ENCODE measurements at regions not wholly inside any gene's neighbourhood (a gene's known extent, or its start where the extent isn't known, plus 50 kb on each side); places are given as distances from the start of the nearest gene placed in this dataset.

- DNase-seq (ENCODE audit: low spot score): no peak
Observed at GRCh38 chr7:137172105-137172590, 171.4 kb downstream of the PTN start.

GRCh38 chr7:137169282-137169698 lies 174.2 kb downstream of the PTN start:
- DNase-seq (ENCODE audit: low spot score): peak; percentile 69

GRCh38 chr7:137167609-137168008 lies 175.9 kb downstream of the PTN start:
- DNase-seq (ENCODE audit: low spot score): no peak

- no peak for DNase-seq (ENCODE audit: low spot score)
Observed at GRCh38 chr7:137166363-137166762, 177.2 kb downstream of the PTN start.

GRCh38 chr7:137165786-137166185 lies 177.7 kb downstream of the PTN start:
- no peak for DNase-seq (ENCODE audit: low spot score)

- no peak for DNase-seq (ENCODE audit: low spot score)
Observed at GRCh38 chr7:137165241-137165640, 178.3 kb downstream of the PTN start.

- DNase-seq (ENCODE audit: low spot score): no peak
Observed at GRCh38 chr7:137164251-137164650, 179.3 kb downstream of the PTN start.

GRCh38 chr7:137160236-137160635 lies 183.3 kb downstream of the PTN start:
- DNase-seq (ENCODE audit: low spot score): no peak

GRCh38 chr7:137157256-137157655 lies 186.3 kb downstream of the PTN start:
- no peak for DNase-seq (ENCODE audit: low spot score)

GRCh38 chr7:137151690-137152052 lies 191.9 kb downstream of the PTN start:
- no peak for DNase-seq (ENCODE audit: low spot score)

- peak; percentile 49 for DNase-seq (ENCODE audit: low spot score)
Observed at GRCh38 chr7:137151041-137151689, 192.4 kb downstream of the PTN start.

- no peak for DNase-seq (ENCODE audit: low spot score)
Observed at GRCh38 chr7:137147338-137147720, 196.2 kb downstream of the PTN start.

- DNase-seq (ENCODE audit: low spot score): peak; percentile 55
Observed at GRCh38 chr7:137146552-137147337, 196.8 kb downstream of the PTN start.

- peak; percentile 59 for DNase-seq (ENCODE audit: low spot score)
Observed at GRCh38 chr7:137146012-137146455, 197.5 kb downstream of the PTN start.

GRCh38 chr7:137142376-137142775 lies 201.2 kb downstream of the PTN start:
- DNase-seq (ENCODE audit: low spot score): peak; percentile 52

GRCh38 chr7:137135654-137136350 lies 207.7 kb downstream of the PTN start:
- no peak for DNase-seq (ENCODE audit: low spot score)

- DNase-seq (ENCODE audit: low spot score): peak; percentile 89
Observed at GRCh38 chr7:137130751-137131158, 212.8 kb downstream of the PTN start.

GRCh38 chr7:137129025-137129424 lies 214.5 kb downstream of the PTN start:
- DNase-seq (ENCODE audit: low spot score): no peak

- DNase-seq (ENCODE audit: low spot score): no peak
Observed at GRCh38 chr7:137127806-137128205, 215.7 kb downstream of the PTN start.

- no peak for DNase-seq (ENCODE audit: low spot score)
Observed at GRCh38 chr7:137127058-137127457, 216.5 kb downstream of the PTN start.

- no peak for DNase-seq (ENCODE audit: low spot score)
Observed at GRCh38 chr7:137122145-137122544, 221.4 kb downstream of the PTN start.

- no peak for DNase-seq (ENCODE audit: low spot score)
Observed at GRCh38 chr7:137120690-137121089, 222.8 kb downstream of the PTN start.

- DNase-seq (ENCODE audit: low spot score): no peak
Observed at GRCh38 chr7:137110535-137110934, 233.0 kb downstream of the PTN start.

All from kidney tubule cell (primary cell).